GM12872 (cell line): ENCODE measurements at regions not wholly inside any gene's neighbourhood (a gene's known extent, or its start where the extent isn't known, plus 50 kb on each side); places are given as distances from the start of the nearest gene placed in this dataset.

Experiments
- TF ChIP-seq, protein P1 (sequence below): IDR thresholded peaks from 3 replicates; pipeline ENCODE4 v1.5.1; 2011; ENCODE audit warnings: low read depth, mild to moderate bottlenecking, low read length, moderate library complexity; ENCODE audit not compliant: insufficient read depth

DNA sequence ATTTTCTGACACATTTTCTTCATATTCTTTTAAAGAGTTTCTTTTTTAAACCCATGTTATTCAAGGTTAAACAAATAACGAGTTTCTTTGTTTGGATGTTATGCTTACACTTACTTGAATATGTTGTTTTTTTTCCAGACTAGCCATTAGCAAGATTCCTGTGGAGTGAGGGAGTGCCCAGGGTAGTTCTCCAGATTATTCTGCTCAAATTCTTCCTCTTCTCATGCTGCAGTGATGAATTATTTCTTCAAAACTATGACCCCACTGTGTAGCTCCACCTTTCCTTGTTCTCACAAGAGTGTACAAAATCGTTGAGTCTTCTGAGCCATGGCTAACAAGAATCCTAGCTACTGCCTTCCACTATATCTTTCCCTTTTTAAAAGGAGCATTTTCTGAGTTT is 134.1 kb upstream of the ELOVL6 start:
- TF ChIP-seq, protein P1, sequence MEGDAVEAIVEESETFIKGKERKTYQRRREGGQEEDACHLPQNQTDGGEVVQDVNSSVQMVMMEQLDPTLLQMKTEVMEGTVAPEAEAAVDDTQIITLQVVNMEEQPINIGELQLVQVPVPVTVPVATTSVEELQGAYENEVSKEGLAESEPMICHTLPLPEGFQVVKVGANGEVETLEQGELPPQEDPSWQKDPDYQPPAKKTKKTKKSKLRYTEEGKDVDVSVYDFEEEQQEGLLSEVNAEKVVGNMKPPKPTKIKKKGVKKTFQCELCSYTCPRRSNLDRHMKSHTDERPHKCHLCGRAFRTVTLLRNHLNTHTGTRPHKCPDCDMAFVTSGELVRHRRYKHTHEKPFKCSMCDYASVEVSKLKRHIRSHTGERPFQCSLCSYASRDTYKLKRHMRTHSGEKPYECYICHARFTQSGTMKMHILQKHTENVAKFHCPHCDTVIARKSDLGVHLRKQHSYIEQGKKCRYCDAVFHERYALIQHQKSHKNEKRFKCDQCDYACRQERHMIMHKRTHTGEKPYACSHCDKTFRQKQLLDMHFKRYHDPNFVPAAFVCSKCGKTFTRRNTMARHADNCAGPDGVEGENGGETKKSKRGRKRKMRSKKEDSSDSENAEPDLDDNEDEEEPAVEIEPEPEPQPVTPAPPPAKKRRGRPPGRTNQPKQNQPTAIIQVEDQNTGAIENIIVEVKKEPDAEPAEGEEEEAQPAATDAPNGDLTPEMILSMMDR: no peak

DNA sequence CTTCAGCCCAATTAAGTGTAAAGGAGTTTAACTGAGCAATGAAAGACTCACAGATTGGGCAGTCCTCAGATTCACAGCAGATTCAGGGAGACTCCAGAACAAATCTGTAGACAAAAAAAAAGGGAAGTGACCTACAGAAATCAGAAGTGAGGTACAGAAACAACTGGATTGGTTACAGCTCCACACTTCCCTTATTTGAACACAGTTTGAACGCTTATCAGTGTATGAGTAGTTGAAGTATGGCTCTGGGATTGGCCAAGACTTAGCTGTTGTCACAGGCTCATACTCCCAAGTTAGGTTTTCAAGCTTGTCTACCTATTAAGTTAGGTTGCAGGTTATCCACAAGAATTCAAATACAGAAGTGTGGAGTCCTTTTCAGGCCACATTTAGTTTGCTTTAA is 112.4 kb upstream of the ELOVL6 start:
- TF ChIP-seq, protein P1: no peak

DNA sequence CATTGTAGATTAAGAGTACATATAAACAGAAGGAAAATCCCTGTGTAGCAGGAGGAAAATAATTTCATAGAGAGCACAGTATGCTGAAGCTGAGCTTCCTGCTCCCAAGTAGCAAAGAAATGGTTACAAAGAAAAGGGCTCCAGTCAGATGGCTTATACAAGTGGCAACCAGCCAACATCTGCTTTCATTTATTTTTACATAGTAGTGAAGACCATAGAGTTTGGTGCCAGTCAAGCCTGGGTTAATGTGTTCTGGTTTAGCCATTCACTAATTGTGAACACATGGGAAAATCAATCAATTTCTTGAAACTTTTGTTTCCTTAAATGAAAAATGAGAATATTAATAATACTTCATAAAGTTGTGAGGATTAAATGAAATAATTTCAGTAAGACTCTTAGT is 111.3 kb upstream of the ELOVL6 start:
- TF ChIP-seq, protein P1: no peak

DNA sequence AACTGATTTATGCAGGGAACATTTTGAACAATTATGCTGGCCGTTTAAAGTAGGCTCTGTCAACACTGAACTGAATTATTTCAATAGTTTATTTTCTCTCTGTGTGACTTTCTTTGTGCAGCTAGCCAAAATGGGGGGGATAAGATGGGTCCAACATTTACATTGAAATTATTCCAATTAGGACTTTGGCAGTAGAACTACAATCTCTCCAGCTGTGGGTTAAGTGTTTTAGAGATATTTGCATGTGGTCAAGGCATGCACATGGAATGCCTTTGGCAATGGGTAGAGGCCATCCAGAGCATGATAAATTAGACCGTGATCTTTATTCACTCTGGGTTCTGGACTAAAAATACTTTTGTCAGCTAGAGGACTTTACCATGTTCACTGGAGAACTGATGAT is 107.9 kb upstream of the ELOVL6 start:
- TF ChIP-seq, protein P1: no peak

DNA sequence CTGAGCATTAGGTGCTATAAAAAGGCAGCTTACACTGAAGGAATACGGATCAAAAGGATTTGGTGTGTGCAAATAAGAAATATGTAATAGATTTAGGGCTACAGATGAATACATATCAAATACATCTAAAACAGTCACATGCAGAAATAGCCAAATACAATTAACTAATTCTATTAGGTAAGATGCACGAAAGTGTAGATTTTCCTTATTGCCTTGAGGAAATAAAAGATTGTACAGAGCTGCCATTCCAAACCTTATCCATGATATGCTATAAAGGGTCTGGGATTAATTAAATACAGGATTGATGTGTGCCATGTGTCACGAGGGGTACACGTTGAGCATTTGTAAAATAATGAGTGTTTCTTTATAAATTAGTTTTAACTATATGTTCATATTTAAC is 107.0 kb upstream of the ELOVL6 start:
- TF ChIP-seq, protein P1: no peak

DNA sequence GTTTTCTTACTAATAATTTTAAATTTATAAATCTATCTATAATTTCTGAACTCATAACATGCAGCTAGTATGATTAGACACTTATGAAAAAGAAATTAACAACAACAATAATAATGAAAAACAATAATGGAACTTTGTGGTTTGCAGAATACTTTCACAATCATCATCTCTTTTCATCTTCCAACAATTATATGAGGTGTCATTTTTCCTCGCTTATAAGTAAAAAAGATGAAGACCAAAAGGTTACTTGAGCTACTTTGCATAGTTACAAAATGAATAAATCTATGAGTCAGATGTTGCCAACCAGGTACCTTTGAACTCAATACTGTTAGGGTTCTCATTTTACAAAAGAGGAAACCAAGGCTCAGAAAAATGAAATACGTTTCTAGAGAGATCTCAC is 98.5 kb upstream of the ELOVL6 start:
- TF ChIP-seq, protein P1: no peak

DNA sequence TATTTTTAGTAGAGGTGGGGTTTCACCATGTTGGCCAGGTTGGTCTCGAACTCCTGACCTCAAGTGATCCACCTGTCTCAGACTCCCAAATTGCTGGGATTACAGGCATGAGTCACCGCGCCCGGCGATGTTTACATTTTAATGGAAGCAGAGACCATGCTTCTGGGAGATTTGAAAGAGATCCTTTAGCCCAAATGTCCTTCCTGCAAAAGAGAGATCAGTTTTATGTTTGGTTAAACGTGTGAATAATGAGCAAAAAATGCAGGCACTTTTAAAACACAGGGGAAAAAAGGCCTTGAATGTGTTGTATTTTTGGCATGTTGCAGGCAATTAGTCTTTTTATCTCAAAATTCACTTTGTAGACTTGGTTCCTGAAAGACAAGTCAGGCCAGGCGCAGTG is 95.8 kb upstream of the ELOVL6 start:
- TF ChIP-seq, protein P1: no peak

DNA sequence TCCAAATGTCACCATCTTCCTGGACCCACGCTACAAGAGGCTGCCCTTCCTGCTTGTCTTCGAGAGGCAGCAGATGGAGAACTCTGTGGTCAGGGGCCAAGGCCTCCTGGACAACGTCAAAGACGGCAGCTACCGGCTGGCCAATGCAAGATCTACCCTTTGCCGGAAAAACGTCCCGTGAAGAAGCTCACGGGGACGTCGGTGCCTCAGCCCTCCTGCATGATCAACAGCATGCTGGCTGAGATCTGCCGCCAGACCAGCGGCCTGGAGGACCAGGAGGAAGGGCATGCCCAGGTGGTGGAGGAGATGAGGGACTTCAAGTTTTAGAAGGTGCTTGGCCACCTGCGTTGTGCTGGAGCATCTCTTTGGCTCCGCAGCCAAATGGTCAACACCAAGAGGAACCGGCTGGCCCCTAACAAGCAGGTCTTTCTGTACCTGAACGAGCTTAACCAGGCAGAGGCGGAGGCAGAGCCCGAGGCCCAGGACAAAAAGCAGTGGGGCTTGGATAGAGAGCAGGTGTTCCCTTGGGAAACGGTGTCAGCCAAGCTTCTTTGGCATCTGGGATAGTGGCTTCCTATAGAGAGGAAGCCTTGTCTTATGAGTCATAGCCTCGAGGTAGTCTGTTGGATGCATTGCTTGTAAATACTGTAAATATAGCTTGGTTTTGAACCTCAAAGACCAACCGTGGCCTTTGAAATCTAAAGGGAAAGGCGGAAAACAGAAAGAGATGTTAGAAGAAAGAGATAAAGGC is 94.8 kb upstream of the ELOVL6 start:
- TF ChIP-seq, protein P1: no peak
